ENCODE measurements at regions not wholly inside any gene's neighbourhood (a gene's known extent, or its start where the extent isn't known, plus 50 kb on each side); places are given as distances from the start of the nearest gene placed in this dataset.

DNA sequence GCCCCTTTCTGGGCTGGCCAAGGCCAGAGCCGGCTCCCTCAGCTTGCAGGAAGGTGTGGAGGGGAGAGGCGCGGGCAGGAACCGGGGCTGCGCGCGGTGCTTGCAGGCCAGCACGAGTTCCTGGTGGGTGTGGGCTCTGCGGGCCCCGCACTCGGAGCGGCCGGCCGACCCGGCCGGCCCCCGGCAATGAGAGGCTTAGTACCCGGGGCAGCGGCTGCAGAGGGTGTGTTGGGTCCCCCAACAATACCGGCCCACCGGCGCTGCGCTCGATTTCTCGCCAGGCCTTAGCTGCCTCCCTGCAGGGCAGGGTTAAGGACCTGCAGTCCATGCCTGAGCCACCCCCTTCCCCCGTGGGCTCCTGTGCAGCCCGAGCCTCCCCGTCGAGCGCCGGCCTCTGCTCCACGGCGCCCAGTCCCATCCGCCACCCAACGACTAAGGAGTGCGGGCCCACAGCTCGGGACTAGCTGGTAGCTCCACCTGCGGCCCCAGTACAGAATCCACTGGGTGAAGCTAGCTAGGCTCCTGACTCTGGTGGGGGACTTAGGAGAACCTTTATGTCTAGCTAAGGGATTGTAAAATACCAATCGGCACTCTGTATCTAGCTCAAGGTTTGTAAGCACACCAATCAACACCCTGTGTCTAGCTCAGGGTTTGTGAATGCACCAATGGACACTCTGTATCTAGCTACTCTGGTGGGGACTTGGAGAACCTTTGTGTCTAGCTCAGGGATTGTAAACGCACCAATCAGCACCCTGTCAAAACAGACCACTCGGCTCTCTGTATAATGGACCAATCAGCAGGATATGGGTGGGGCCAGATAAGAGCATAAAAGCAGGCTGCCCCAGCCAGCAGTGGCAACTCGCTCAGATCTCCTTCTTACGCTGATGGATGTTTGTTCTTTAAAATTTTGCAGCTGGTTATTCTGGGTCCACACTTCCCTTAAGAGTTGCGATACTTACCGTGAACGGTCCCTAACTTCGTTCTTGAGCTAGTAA is 167.4 kb upstream of the RREB1 start:
- TF ChIP-seq EZH2 (IDR thresholded peaks at IDR 0.05; ENCODE audit: borderline replicate concordance, low read length), result no peak
- TF ChIP-seq, protein P1, sequence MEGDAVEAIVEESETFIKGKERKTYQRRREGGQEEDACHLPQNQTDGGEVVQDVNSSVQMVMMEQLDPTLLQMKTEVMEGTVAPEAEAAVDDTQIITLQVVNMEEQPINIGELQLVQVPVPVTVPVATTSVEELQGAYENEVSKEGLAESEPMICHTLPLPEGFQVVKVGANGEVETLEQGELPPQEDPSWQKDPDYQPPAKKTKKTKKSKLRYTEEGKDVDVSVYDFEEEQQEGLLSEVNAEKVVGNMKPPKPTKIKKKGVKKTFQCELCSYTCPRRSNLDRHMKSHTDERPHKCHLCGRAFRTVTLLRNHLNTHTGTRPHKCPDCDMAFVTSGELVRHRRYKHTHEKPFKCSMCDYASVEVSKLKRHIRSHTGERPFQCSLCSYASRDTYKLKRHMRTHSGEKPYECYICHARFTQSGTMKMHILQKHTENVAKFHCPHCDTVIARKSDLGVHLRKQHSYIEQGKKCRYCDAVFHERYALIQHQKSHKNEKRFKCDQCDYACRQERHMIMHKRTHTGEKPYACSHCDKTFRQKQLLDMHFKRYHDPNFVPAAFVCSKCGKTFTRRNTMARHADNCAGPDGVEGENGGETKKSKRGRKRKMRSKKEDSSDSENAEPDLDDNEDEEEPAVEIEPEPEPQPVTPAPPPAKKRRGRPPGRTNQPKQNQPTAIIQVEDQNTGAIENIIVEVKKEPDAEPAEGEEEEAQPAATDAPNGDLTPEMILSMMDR (IDR thresholded peaks at IDR 0.05; ENCODE audit: low read length), result no peak
- Histone ChIP-seq H3K79me2 (ENCODE audit: insufficient read depth, low read length) (no peaks in the 10 kb centered on the region), H3K4me3 (ENCODE audit: low read depth, low read length, poor library complexity, severe bottlenecking) (no peak overlapping the region), H4K20me1 (ENCODE audit: insufficient read depth, low read length) (no peaks in the 10 kb centered on the region), H3K36me3 (ENCODE audit: insufficient read depth, low read length) (no peaks in the 10 kb centered on the region), H3F3A (ENCODE audit: insufficient read depth, low read length) (no peaks in the 10 kb centered on the region), H3K9me3 (ENCODE audit: low read length) (no peaks in the 10 kb centered on the region), H3K4me1 (ENCODE audit: insufficient read depth, low read length, severe bottlenecking) (peaks cover 16% of the 10 kb centered on the region), H3K4me2 (ENCODE audit: low read length) (no peak overlapping the region), H3K9ac (ENCODE audit: low read length) (no peak overlapping the region), H3K27me3 (ENCODE audit: insufficient read depth, low read length) (no peaks in the 10 kb centered on the region; the same call in 1 of the 2 replicates), H3K9me2 (ENCODE audit: low read depth, low read length) (no peaks in the 10 kb centered on the region), H3K27ac (ENCODE audit: low read depth, low read length, poor library complexity, severe bottlenecking) (no peak overlapping the region), H2AFZ (ENCODE audit: low read length) (no peak overlapping the region)

DNA sequence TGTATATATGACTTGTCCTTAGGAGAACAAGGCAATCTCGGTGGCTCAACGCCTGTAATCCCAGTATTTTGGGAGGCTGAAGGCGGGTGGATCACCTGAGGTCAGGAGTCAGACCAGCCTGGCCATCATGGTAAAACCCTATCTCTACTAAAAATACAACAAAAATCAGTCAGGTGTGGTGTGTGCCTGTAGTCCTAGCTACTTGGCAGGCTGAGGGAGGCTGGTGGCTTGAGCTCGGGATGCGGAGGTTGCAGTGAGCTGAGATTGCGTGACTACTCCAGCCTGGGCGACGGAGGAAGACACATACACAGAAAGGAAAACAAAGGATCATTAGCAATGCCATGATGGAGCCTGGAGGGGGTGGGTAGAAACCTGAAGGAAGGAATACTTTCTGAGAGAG is 166.6 kb upstream of the RREB1 start:
- Histone ChIP-seq H3K4me2 (ENCODE audit: low read length) (no peak overlapping the region), H3K9ac (ENCODE audit: low read length) (no peak overlapping the region)
- TF ChIP-seq EZH2 (IDR thresholded peaks at IDR 0.05; ENCODE audit: borderline replicate concordance, low read length), result no peak
- TF ChIP-seq, protein P1 (IDR thresholded peaks at IDR 0.05; ENCODE audit: low read length), result no peak

DNA sequence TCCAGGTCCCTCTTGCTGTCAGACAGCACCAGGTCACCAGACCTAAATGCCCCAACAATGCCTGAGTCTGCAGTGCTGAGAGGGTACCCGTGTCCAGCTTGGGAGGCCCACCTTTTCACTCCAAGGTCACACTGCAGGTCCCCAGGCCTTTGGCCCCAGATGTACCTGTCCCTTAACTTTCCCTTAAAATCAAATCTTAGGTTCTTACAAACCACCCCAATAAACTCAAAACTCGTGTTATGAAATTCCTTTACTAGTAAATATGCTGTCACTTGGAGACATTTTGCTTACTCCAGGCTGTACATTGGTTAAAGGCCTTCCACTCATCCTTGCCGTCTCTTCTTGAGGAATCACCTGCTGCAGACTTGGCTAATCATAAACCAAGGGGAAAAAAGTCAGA is 165.7 kb upstream of the RREB1 start:
- Histone ChIP-seq H3K4me1 (ENCODE audit: insufficient read depth, low read length, severe bottlenecking) (peaks cover 16% of the 10 kb centered on the region), H3F3A (ENCODE audit: insufficient read depth, low read length) (no peaks in the 10 kb centered on the region), H2AFZ (ENCODE audit: low read length) (no peak overlapping the region), H3K36me3 (ENCODE audit: insufficient read depth, low read length) (no peaks in the 10 kb centered on the region), H3K9me3 (ENCODE audit: low read length) (no peaks in the 10 kb centered on the region), H3K27me3 (ENCODE audit: insufficient read depth, low read length) (no peaks in the 10 kb centered on the region; the same call in 1 of the 2 replicates), H3K9ac (ENCODE audit: low read length) (no peak overlapping the region), H3K9me2 (ENCODE audit: low read depth, low read length) (no peaks in the 10 kb centered on the region), H3K4me3 (ENCODE audit: low read depth, low read length, poor library complexity, severe bottlenecking) (no peak overlapping the region), H3K4me2 (ENCODE audit: low read length) (no peak overlapping the region), H3K79me2 (ENCODE audit: insufficient read depth, low read length) (no peaks in the 10 kb centered on the region), H4K20me1 (ENCODE audit: insufficient read depth, low read length) (no peaks in the 10 kb centered on the region), H3K27ac (ENCODE audit: low read depth, low read length, poor library complexity, severe bottlenecking) (no peak overlapping the region)
- TF ChIP-seq, protein P1 (IDR thresholded peaks at IDR 0.05; ENCODE audit: low read length), result no peak
- TF ChIP-seq EZH2 (IDR thresholded peaks at IDR 0.05; ENCODE audit: borderline replicate concordance, low read length), result no peak

More for the DNA sequence above, 166.6 kb upstream of the RREB1 start:
- Histone ChIP-seq H3K9me2 (ENCODE audit: low read depth, low read length) (no peaks in the 10 kb centered on the region), H3K27ac (ENCODE audit: low read depth, low read length, poor library complexity, severe bottlenecking) (no peak overlapping the region), H3K4me3 (ENCODE audit: low read depth, low read length, poor library complexity, severe bottlenecking) (no peak overlapping the region), H3K4me1 (ENCODE audit: insufficient read depth, low read length, severe bottlenecking) (peaks cover 16% of the 10 kb centered on the region), H3K27me3 (ENCODE audit: insufficient read depth, low read length) (no peaks in the 10 kb centered on the region; the same call in 1 of the 2 replicates), H3K9me3 (ENCODE audit: low read length) (no peaks in the 10 kb centered on the region), H3F3A (ENCODE audit: insufficient read depth, low read length) (no peaks in the 10 kb centered on the region), H3K36me3 (ENCODE audit: insufficient read depth, low read length) (no peaks in the 10 kb centered on the region), H3K79me2 (ENCODE audit: insufficient read depth, low read length) (no peaks in the 10 kb centered on the region), H2AFZ (ENCODE audit: low read length) (no peak overlapping the region), H4K20me1 (ENCODE audit: insufficient read depth, low read length) (no peaks in the 10 kb centered on the region)
